SK-N-MC (cell line): ENCODE measurements at regions not wholly inside any gene's neighbourhood (a gene's known extent, or its start where the extent isn't known, plus 50 kb on each side); places are given as distances from the start of the nearest gene placed in this dataset.

Experiments
- EZH2 ChIP-seq: fragments of 200-600 bp; sonication (generic); IDR thresholded peaks from one replicate; pipeline ENCODE4 v1.6.1; 2017; ENCODE audit warnings: antibody characterized with exemption
- FOXP2 ChIP-seq: optimal IDR thresholded peaks from 2 replicates; pipeline ENCODE3; 2011; ENCODE audit warnings: mild to moderate bottlenecking, moderate library complexity; ENCODE audit not compliant: insufficient read depth; ENCODE audit errors: extremely low read length, control extremely low read depth
- POLR2AphosphoS5 ChIP-seq: IDR thresholded peaks from 2 replicates; pipeline ENCODE4 v1.6.1; 2012; ENCODE audit warnings: mild to moderate bottlenecking, low read depth, low read length, borderline replicate concordance

DNA sequence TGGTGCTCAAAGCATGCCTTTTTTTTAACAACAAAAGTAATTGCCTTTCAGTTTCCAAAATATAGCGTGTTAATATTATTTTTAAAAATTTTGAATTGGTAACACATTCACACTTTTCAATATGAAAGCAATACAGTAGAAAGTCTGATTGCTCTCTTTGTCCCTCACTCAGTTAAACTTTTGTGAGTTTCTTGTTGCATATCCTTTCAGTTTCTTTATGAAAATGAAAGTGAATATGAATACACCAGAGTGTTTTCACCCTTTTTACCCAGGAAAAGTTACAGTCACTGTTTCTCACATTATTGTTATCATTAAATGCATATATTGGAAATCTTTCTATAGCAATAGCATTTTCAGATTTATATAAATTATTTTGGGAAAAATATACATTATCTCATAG lies 377.4 kb upstream of the CRIM1 start:
- TF ChIP-seq EZH2 (no peak), POLR2AphosphoS5 (no peak), FOXP2 (no peak)
